MM.1S (cell line): ENCODE measurements at regions not wholly inside any gene's neighbourhood (a gene's known extent, or its start where the extent isn't known, plus 50 kb on each side); places are given as distances from the start of the nearest gene placed in this dataset.

Experiments used
- DNase-seq: peaks from one replicate; pipeline ENCODE4 v3.0.0-alpha.2; 2015
- H2AFZ ChIP-seq: fragments of 300-600 bp; sonication (generic); 2 replicates; pipeline ENCODE4 v1.6.0; 2016; ENCODE audit warnings: antibody characterized with exemption, low read length
- H3F3A ChIP-seq: fragments of 300-600 bp; sonication (generic); 2 replicates; pipeline ENCODE4 v1.6.1; 2016; ENCODE audit warnings: mild to moderate bottlenecking, antibody characterized with exemption, low read length, moderate library complexity, mixed read lengths; ENCODE audit not compliant: insufficient read depth
- H3K27ac ChIP-seq: fragments of 300-600 bp; sonication (generic); 2 replicates; pipeline ENCODE4 v1.5.1; 2016; ENCODE audit warnings: mild to moderate bottlenecking, low read length
- H3K27me3 ChIP-seq: fragments of 300-600 bp; sonication (generic); replicated peaks from 2 replicates; pipeline ENCODE4 v1.6.0; 2016; ENCODE audit warnings: low read length; ENCODE audit not compliant: insufficient read depth
- H3K36me3 ChIP-seq: fragments of 300-600 bp; sonication (generic); replicated peaks from 2 replicates; pipeline ENCODE4 v1.6.1; 2016; ENCODE audit warnings: mild to moderate bottlenecking, low read length, mixed read lengths; ENCODE audit not compliant: insufficient read depth
- H3K4me1 ChIP-seq: fragments of 300-600 bp; sonication (generic); 2 replicates; pipeline ENCODE4 v1.6.1; 2016; ENCODE audit warnings: low read length, mixed read lengths
- H3K4me2 ChIP-seq: fragments of 300-600 bp; sonication (generic); 2 replicates; pipeline ENCODE4 v1.6.0; 2016; ENCODE audit warnings: low read depth, low read length
- H3K4me3 ChIP-seq: fragments of 300-600 bp; sonication (generic); 2 replicates; pipeline ENCODE4 v1.5.1; 2016; ENCODE audit warnings: low read length, mixed read lengths
- H3K79me2 ChIP-seq: fragments of 300-600 bp; sonication (generic); 2 replicates; pipeline ENCODE4 v1.6.1; 2016; ENCODE audit warnings: mixed run types, low read length, mixed read lengths
- H3K9ac ChIP-seq: fragments of 300-600 bp; sonication (generic); 2 replicates; pipeline ENCODE4 v1.6.1; 2016; ENCODE audit warnings: low read length, mixed read lengths
- H3K9me2 ChIP-seq: fragments of 300-600 bp; sonication (generic); replicated peaks from 2 replicates; pipeline ENCODE4 v1.6.1; 2016; ENCODE audit warnings: mild to moderate bottlenecking, low read length, mixed read lengths; ENCODE audit not compliant: insufficient read depth
- H3K9me3 ChIP-seq: fragments of 300-600 bp; sonication (generic); replicated peaks from 2 replicates; pipeline ENCODE4 v1.6.1; 2016; ENCODE audit warnings: mild to moderate bottlenecking, low read length, mixed read lengths; ENCODE audit not compliant: insufficient read depth
- H4K20me1 ChIP-seq: fragments of 300-600 bp; sonication (generic); 2 replicates; pipeline ENCODE4 v1.6.1; 2016; ENCODE audit warnings: mild to moderate bottlenecking, low read length, moderate library complexity, mixed read lengths; ENCODE audit not compliant: insufficient read depth
- EZH2 ChIP-seq: fragments of 300-600 bp; sonication (generic); optimal IDR thresholded peaks from 2 replicates; pipeline ENCODE3; 2017; ENCODE audit warnings: low read depth, mild to moderate bottlenecking, antibody characterized with exemption, low read length, mixed read lengths
- EZH2phosphoT487 ChIP-seq: fragments of 300-600 bp; sonication (generic); IDR thresholded peaks from 2 replicates; pipeline ENCODE4 v1.6.1; 2018; ENCODE audit warnings: antibody characterized with exemption, low read length
- TF ChIP-seq, protein P1 (sequence below): fragments of 300-600 bp; sonication (generic); IDR thresholded peaks from 2 replicates; pipeline ENCODE4 v1.5.1; 2016; ENCODE audit warnings: antibody characterized with exemption, low read length, mixed read lengths

- H4K20me1 ChIP-seq = no peaks in the 10 kb centered on the region
- no peaks in the 10 kb centered on the region for H3K27me3 ChIP-seq
- no peak for TF ChIP-seq EZH2phosphoT487
- TF ChIP-seq EZH2 = no peak
- TF ChIP-seq, protein P1, sequence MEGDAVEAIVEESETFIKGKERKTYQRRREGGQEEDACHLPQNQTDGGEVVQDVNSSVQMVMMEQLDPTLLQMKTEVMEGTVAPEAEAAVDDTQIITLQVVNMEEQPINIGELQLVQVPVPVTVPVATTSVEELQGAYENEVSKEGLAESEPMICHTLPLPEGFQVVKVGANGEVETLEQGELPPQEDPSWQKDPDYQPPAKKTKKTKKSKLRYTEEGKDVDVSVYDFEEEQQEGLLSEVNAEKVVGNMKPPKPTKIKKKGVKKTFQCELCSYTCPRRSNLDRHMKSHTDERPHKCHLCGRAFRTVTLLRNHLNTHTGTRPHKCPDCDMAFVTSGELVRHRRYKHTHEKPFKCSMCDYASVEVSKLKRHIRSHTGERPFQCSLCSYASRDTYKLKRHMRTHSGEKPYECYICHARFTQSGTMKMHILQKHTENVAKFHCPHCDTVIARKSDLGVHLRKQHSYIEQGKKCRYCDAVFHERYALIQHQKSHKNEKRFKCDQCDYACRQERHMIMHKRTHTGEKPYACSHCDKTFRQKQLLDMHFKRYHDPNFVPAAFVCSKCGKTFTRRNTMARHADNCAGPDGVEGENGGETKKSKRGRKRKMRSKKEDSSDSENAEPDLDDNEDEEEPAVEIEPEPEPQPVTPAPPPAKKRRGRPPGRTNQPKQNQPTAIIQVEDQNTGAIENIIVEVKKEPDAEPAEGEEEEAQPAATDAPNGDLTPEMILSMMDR = no peak
- H2AFZ ChIP-seq = no peak overlapping the region
- H3K9ac ChIP-seq = no peak overlapping the region
- H3K27ac ChIP-seq = no peak overlapping the region
- no peaks in the 10 kb centered on the region for H3K9me3 ChIP-seq
- H3K9me2 ChIP-seq = no peaks in the 10 kb centered on the region
- H3K4me1 ChIP-seq = no peaks in the 10 kb centered on the region
- H3K4me3 ChIP-seq = no peak overlapping the region
- H3K4me2 ChIP-seq = no peak overlapping the region
- no peak for DNase-seq
- no peaks in the 10 kb centered on the region for H3F3A ChIP-seq
- H3K36me3 ChIP-seq = no peaks in the 10 kb centered on the region
- H3K79me2 ChIP-seq = no peaks in the 10 kb centered on the region
Observed at GRCh38 chr7:35474100-35474499, 220.2 kb upstream of the TBX20 start.

- Histone ChIP-seq H3K27me3 (no peaks in the 10 kb centered on the region), H4K20me1 (no peaks in the 10 kb centered on the region), H3K4me2 (no peak overlapping the region), H3F3A (no peaks in the 10 kb centered on the region), H3K9me2 (no peaks in the 10 kb centered on the region), H3K9me3 (no peaks in the 10 kb centered on the region), H3K9ac (no peak overlapping the region), H2AFZ (no peak overlapping the region), H3K36me3 (no peaks in the 10 kb centered on the region), H3K79me2 (no peaks in the 10 kb centered on the region), H3K4me1 (peaks cover 4% of the 10 kb centered on the region), H3K4me3 (no peak overlapping the region), H3K27ac (no peak overlapping the region)
- no peak for DNase-seq
- TF ChIP-seq, protein P1 = no peak
- no peak for TF ChIP-seq EZH2
- TF ChIP-seq EZH2phosphoT487 = no peak
Observed at GRCh38 chr7:35468606-35469005, 214.7 kb upstream of the TBX20 start.

GRCh38 chr7:35467456-35467978, 213.6 kb upstream of the TBX20 start:
- Histone ChIP-seq H3K27me3 (no peaks in the 10 kb centered on the region), H3K9me2 (no peaks in the 10 kb centered on the region), H3K27ac (no peak overlapping the region), H3F3A (no peaks in the 10 kb centered on the region), H3K9ac (no peak overlapping the region), H3K36me3 (no peaks in the 10 kb centered on the region), H3K79me2 (no peaks in the 10 kb centered on the region), H3K9me3 (no peaks in the 10 kb centered on the region), H3K4me2 (no peak overlapping the region), H3K4me1 (peaks cover 12% of the 10 kb centered on the region), H4K20me1 (no peaks in the 10 kb centered on the region), H3K4me3 (no peak overlapping the region), H2AFZ (no peak overlapping the region)
- TF ChIP-seq, protein P1 = no peak
- TF ChIP-seq EZH2phosphoT487 (no peak), EZH2 (no peak)
- no peak for DNase-seq
